ENCODE measurements at regions not wholly inside any gene's neighbourhood (a gene's known extent, or its start where the extent isn't known, plus 50 kb on each side); places are given as distances from the start of the nearest gene placed in this dataset.

GRCh38 chr9:26081847-26082246 lies 403.6 kb upstream of the TUSC1 start:
- TF ChIP-seq EZH2phosphoT487 (IDR thresholded peaks at IDR 0.05; ENCODE audit: borderline replicate concordance, low read depth) (no peak), YY1 (IDR thresholded peaks at IDR 0.05; ENCODE audit: low read depth) (no peak)
- TF ChIP-seq, protein P1, sequence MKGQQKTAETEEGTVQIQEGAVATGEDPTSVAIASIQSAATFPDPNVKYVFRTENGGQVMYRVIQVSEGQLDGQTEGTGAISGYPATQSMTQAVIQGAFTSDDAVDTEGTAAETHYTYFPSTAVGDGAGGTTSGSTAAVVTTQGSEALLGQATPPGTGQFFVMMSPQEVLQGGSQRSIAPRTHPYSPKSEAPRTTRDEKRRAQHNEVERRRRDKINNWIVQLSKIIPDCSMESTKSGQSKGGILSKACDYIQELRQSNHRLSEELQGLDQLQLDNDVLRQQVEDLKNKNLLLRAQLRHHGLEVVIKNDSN (IDR thresholded peaks at IDR 0.05; ENCODE audit: borderline replicate concordance, low read depth): no peak
- Histone ChIP-seq H3K4me1 (ENCODE audit: control insufficient read depth in 1 of 2, insufficient read depth in 2 of 2, low read depth in 1 of 2, low read length in 1 of 2) (no peaks in the 10 kb centered on the region), H3F3A (replicated peaks; ENCODE audit: insufficient read depth) (no peaks in the 10 kb centered on the region), H3K9ac (no peak overlapping the region), H3K9me2 (no peaks in the 10 kb centered on the region), H2AFZ (ENCODE audit: low read depth) (no peak overlapping the region), H3K27me3 (ENCODE audit: insufficient read depth) (no peaks in the 10 kb centered on the region), H3K4me2 (no peak overlapping the region), H3K9me3 (no peaks in the 10 kb centered on the region), H3K27ac (ENCODE audit: low read depth in 2 of 2, low read length in 1 of 2) (no peak overlapping the region), H3K79me2 (ENCODE audit: insufficient read depth) (no peaks in the 10 kb centered on the region), H3K36me3 (replicated peaks in 1 of 2; ENCODE audit: control insufficient read depth in 1 of 2, insufficient read depth in 2 of 2, low read length in 1 of 2) (no peaks in the 10 kb centered on the region), H4K20me1 (ENCODE audit: insufficient read depth) (no peaks in the 10 kb centered on the region), H3K4me3 (ENCODE audit: low read depth in 2 of 2, low read length in 1 of 2) (no peak overlapping the region)
- CTCF ChIA-PET: no interaction called here
- no peak for DNase-seq
- POLR2A ChIA-PET: no interaction called here
- 62% methylated on average over 5 of the region's 5 CpGs for WGBS (ENCODE audit: low lambda C conversion rate)

- CTCF ChIA-PET: interaction anchor here (1.3 kb wide), 1 partner anchor 11 kb away, joined by 3 read pairs; no protein-coding TSS in a partner anchor
- no peak for DNase-seq
- Histone ChIP-seq H2AFZ (ENCODE audit: low read depth) (no peak overlapping the region), H3K4me1 (ENCODE audit: control insufficient read depth in 1 of 2, insufficient read depth in 2 of 2, low read depth in 1 of 2, low read length in 1 of 2) (no peaks in the 10 kb centered on the region), H3K27me3 (ENCODE audit: insufficient read depth) (no peaks in the 10 kb centered on the region), H3K27ac (ENCODE audit: low read depth in 2 of 2, low read length in 1 of 2) (no peak overlapping the region), H3F3A (replicated peaks; ENCODE audit: insufficient read depth) (no peaks in the 10 kb centered on the region), H3K36me3 (replicated peaks in 1 of 2; ENCODE audit: control insufficient read depth in 1 of 2, insufficient read depth in 2 of 2, low read length in 1 of 2) (no peaks in the 10 kb centered on the region), H3K9me3 (no peaks in the 10 kb centered on the region), H4K20me1 (ENCODE audit: insufficient read depth) (no peaks in the 10 kb centered on the region), H3K4me3 (ENCODE audit: low read depth in 2 of 2, low read length in 1 of 2) (no peak overlapping the region), H3K79me2 (ENCODE audit: insufficient read depth) (no peaks in the 10 kb centered on the region), H3K9ac (no peak overlapping the region), H3K4me2 (no peak overlapping the region), H3K9me2 (no peaks in the 10 kb centered on the region)
- TF ChIP-seq TAF1 (IDR thresholded peaks at IDR 0.05; ENCODE audit: borderline replicate concordance, low read depth, low read length) (no peak), CHD2 (IDR thresholded peaks at IDR 0.05; ENCODE audit: low read length, partially characterized antibody) (no peak), ELF1 (IDR thresholded peaks at IDR 0.05) (no peak), TCF12 (IDR thresholded peaks at IDR 0.05) (no peak), MEF2A (IDR thresholded peaks at IDR 0.05; ENCODE audit: borderline replicate concordance, low read depth) (no peak), FOXJ3 (CRISPR knock-in tag; IDR thresholded peaks at IDR 0.05) (no peak), JUND (IDR thresholded peaks at IDR 0.05) (no peak), NFIC (IDR thresholded peaks at IDR 0.05; ENCODE audit: borderline replicate concordance) (no peak), RAD21 (IDR thresholded peaks at IDR 0.05; ENCODE audit: low read length) (no peak), RCOR1 (IDR thresholded peaks at IDR 0.05; ENCODE audit: low read length) (no peak), MXI1 (IDR thresholded peaks at IDR 0.05; ENCODE audit: low read depth, low read length) (no peak), PBX3 (IDR thresholded peaks at IDR 0.05) (no peak), SMC3 (IDR thresholded peaks at IDR 0.05; ENCODE audit: low read depth, low read length) (no peak), TEAD4 (IDR thresholded peaks at IDR 0.05; ENCODE audit: borderline replicate concordance, insufficient read depth) (no peak), SIN3A (IDR thresholded peaks at IDR 0.05; ENCODE audit: borderline replicate concordance, low read depth, low read length) (no peak)
- TF ChIP-seq, protein P2, sequence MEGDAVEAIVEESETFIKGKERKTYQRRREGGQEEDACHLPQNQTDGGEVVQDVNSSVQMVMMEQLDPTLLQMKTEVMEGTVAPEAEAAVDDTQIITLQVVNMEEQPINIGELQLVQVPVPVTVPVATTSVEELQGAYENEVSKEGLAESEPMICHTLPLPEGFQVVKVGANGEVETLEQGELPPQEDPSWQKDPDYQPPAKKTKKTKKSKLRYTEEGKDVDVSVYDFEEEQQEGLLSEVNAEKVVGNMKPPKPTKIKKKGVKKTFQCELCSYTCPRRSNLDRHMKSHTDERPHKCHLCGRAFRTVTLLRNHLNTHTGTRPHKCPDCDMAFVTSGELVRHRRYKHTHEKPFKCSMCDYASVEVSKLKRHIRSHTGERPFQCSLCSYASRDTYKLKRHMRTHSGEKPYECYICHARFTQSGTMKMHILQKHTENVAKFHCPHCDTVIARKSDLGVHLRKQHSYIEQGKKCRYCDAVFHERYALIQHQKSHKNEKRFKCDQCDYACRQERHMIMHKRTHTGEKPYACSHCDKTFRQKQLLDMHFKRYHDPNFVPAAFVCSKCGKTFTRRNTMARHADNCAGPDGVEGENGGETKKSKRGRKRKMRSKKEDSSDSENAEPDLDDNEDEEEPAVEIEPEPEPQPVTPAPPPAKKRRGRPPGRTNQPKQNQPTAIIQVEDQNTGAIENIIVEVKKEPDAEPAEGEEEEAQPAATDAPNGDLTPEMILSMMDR (IDR thresholded peaks at IDR 0.05): no peak
- TF ChIP-seq, protein P3, sequence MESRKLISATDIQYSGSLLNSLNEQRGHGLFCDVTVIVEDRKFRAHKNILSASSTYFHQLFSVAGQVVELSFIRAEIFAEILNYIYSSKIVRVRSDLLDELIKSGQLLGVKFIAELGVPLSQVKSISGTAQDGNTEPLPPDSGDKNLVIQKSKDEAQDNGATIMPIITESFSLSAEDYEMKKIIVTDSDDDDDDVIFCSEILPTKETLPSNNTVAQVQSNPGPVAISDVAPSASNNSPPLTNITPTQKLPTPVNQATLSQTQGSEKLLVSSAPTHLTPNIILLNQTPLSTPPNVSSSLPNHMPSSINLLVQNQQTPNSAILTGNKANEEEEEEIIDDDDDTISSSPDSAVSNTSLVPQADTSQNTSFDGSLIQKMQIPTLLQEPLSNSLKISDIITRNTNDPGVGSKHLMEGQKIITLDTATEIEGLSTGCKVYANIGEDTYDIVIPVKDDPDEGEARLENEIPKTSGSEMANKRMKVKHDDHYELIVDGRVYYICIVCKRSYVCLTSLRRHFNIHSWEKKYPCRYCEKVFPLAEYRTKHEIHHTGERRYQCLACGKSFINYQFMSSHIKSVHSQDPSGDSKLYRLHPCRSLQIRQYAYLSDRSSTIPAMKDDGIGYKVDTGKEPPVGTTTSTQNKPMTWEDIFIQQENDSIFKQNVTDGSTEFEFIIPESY (IDR thresholded peaks at IDR 0.05; ENCODE audit: borderline replicate concordance, low read depth): no peak
- TF ChIP-seq, protein P4, sequence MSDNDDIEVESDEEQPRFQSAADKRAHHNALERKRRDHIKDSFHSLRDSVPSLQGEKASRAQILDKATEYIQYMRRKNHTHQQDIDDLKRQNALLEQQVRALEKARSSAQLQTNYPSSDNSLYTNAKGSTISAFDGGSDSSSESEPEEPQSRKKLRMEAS (IDR thresholded peaks at IDR 0.05; ENCODE audit: low read depth): no peak
- TF ChIP-seq, protein P5, sequence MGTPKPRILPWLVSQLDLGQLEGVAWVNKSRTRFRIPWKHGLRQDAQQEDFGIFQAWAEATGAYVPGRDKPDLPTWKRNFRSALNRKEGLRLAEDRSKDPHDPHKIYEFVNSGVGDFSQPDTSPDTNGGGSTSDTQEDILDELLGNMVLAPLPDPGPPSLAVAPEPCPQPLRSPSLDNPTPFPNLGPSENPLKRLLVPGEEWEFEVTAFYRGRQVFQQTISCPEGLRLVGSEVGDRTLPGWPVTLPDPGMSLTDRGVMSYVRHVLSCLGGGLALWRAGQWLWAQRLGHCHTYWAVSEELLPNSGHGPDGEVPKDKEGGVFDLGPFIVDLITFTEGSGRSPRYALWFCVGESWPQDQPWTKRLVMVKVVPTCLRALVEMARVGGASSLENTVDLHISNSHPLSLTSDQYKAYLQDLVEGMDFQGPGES (IDR thresholded peaks at IDR 0.05; ENCODE audit: low read depth, low read length): no peak
- WGBS (ENCODE audit: low lambda C conversion rate): 39% methylated on average over 4 of the region's 4 CpGs
- POLR2A ChIA-PET: no interaction called here
These were observed 400.5 kb upstream of the TUSC1 start for GRCh38 chr9:26078706-26079105.

Measured in SK-N-SH (cell line).